Breast epithelium (tissue), 3 donors: ENCODE measurements at regions not wholly inside any gene's neighbourhood (a gene's known extent, or its start where the extent isn't known, plus 50 kb on each side); places are given as distances from the start of the nearest gene placed in this dataset.

Experiments used
- POLR2AphosphoS5 ChIP-seq, 3 donors: sonication (generic); formaldehyde crosslinking; IDR thresholded peaks; one replicate each; pipeline ENCODE4 v1.6.1; 2017; ENCODE audit warnings: antibody characterized with exemption in 3 of 3
- TF ChIP-seq, protein P1 (sequence below), 3 donors: fragments of 450-650 bp; IDR thresholded peaks; one replicate each; pipeline ENCODE4 v1.5.1; 2016 to 2017; ENCODE audit warnings: antibody characterized with exemption in 3 of 3, mild to moderate bottlenecking in 3 of 3, moderate library complexity in 3 of 3

DNA sequence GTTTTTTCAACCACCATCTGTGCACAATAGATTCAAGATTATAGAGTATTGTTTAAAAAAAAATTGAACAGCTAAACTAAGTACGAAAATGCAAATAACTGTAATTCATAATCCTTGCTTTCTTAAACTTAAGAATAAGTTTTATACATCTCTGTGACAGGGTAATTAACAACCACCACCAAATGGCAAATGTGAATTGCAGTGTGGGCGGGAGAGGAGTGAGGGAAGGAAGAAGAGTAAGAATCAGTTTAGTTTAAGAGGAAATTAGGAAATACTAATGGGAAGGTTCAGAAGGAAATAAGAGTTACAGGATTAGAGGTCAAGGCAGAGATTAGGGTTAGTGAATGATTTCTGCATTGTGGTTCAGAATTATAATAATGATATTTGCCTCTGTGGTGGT, 430.9 kb downstream of the SPRY1 start:
- TF ChIP-seq, protein P1, sequence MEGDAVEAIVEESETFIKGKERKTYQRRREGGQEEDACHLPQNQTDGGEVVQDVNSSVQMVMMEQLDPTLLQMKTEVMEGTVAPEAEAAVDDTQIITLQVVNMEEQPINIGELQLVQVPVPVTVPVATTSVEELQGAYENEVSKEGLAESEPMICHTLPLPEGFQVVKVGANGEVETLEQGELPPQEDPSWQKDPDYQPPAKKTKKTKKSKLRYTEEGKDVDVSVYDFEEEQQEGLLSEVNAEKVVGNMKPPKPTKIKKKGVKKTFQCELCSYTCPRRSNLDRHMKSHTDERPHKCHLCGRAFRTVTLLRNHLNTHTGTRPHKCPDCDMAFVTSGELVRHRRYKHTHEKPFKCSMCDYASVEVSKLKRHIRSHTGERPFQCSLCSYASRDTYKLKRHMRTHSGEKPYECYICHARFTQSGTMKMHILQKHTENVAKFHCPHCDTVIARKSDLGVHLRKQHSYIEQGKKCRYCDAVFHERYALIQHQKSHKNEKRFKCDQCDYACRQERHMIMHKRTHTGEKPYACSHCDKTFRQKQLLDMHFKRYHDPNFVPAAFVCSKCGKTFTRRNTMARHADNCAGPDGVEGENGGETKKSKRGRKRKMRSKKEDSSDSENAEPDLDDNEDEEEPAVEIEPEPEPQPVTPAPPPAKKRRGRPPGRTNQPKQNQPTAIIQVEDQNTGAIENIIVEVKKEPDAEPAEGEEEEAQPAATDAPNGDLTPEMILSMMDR (IDR thresholded peaks at IDR 0.05), result no peak
- no peak for TF ChIP-seq POLR2AphosphoS5 (IDR thresholded peaks at IDR 0.05)
